ENCODE measurements at regions not wholly inside any gene's neighbourhood (a gene's known extent, or its start where the extent isn't known, plus 50 kb on each side); places are given as distances from the start of the nearest gene placed in this dataset.

DNA sequence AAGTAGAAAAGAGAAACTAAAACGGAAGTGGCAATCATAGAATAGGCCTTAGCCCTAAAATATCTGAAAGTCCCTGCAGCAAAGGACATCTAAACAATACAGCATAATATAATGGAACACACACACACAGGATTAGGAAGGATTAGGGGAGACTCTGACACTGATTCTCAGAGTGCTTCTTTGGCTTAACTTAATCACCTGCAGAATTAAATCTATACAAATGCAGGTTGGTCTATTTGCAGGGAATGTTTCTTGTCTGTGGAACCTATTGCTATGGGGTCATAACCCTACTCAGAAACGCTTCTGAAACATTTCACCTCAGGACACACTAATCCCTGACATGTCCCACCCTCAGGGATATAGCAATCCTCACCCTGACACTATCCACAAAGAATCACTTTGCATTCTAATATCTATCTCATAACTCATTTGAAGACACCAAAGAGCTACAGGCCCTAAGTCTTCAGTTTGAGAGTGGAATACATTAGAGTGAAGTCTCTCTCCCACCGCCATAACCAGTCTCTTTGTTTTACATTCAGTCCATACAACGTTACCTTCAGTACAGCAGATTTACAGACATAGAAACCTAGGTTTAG is 1041.2 kb downstream of the TUSC7 start:
- no peak for DNase-seq (ENCODE audit: low read depth in 2 of 2)

DNA sequence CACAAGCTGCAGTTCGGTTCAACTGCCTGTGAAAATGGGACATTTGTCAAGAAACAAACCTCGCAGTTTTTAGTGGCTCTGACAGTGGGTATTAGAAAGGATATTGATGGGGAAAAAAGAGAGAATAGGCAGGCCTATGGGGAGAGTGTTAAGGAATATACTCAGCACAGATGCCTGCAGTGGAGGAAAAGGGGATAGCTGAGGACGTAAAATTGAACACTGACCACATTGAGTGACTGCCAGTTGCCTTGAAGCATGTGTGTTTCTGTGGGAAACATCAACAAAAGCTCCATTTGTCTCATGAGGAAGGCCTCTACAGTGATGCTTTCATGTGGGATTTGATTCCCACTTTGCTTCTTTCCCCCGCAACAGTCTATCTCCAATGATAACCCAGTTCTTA is 1042.1 kb downstream of the TUSC7 start:
- no peak for DNase-seq (ENCODE audit: low read depth in 2 of 2)

DNA sequence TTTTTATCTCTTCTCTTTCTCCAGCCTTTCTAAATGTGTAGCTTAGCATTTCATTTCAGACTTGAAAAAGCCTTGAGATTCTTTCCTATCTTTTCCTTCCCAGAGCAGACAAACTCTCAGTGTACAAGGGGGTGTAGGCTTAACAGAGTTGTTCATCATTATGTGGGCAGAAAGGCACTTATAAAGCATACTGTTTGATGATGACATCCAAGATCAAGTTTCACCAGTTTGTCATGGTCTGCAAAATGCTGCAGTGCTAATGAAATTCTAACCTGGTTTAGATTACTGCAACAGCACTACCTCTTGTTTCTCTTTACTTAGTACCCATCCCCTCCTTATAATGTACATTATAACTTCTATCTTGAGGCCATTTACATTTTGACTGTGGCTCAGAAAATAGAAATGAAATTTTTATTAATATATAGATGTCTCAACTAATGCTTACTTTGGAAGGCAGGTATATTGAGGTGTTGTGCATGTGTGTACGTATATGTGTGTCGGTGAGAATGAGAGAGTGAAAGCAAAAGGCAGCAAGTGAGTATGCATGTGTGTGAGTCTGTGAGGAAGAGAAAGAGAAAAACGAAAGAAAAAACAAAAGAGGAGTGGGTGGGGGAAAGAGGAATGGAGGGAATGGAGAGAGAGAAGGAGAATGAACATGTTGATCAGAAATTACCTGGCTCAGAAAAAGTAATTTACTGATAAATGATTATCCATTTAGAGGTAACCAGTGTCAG is 1043.6 kb downstream of the TUSC7 start:
- no peak for DNase-seq (ENCODE audit: low read depth in 2 of 2)

GRCh38 chr3:117754058-117754457 is 1044.5 kb downstream of the TUSC7 start:
- no peak for DNase-seq (ENCODE audit: low read depth in 2 of 2)

DNA sequence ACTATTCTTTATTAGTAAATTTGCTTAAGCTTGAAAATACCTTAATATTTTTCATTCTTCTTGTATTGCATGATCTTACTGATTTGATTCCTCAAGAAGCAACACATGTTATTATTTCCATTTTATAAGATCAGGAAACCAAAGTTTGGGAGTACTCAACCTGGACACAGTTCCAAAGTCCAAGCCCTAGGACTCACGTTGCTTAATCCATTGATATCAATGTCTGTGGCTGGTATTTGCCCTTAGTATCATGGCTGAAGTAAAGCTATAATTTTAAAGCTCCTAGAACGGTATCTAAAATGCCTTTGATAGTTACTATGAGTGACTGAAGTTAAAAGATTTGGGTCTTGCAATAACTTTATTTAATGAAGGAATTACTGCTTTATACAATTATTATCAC is 1045.3 kb downstream of the TUSC7 start:
- DNase-seq (ENCODE audit: low read depth in 2 of 2), result no peak

DNA sequence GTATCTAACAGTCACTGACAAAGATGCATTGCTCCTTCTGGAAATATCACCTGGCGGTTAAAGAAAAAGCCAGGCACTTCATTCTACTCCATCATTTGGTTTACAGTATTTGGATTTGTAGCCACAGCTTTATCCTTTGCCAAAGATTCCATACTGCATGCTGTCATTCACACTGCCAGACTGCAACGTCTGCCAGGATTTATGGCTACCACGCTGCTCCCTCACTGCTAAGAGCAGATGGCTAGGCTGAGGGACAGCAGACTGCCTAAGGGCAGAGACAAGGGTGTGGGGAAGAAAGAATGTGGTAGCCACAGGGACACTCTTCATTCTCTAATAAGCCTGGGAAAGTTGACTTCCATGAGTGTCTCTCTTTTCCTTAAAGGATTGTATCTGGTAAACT is 1047.0 kb downstream of the TUSC7 start:
- no peak for DNase-seq (ENCODE audit: low read depth in 2 of 2)

DNA sequence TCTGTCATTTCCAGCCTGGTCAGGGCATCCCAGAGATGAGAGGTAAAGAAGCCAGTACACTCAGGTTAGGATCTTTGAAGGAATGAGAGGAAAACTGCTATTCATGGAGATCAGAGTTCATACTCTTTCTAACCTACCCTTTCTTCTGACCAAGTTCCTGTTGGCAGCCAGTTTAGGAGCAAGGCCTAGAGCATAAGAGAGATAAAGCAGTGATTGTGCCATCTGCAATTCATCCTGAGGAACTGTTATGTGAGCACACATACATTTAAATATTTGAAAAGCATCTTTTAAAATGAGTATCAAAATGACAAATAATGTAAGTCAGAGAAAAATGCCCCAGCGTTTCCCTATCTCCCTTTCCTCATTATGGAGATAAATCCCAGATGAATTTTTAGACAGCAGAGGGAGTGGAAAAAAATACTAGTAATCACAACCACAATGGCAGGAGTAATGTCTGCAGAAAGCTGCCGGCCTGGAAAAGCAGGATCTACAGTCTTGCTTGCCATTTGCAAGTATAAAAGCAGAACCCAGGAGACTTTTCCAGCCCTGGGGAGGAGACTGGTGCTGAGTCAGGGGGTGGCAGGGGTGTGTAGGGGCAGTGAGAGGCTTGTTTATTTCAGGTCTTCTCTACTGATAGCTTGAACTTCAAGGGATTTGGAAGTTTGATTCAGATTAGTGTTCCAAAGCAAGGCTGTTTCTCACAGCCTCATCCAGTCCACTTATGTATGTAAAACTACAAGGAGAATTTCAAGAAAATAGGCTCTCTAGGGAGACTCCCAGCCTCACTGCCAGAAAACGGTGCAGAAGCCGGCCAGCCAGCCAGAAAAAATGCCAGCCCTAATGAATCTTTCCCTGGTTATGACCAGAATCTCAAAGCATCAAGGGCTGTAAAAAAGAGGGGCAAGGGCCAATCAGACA is 1052.4 kb downstream of the TUSC7 start:
- no peak for DNase-seq (ENCODE audit: low read depth in 2 of 2)

DNA sequence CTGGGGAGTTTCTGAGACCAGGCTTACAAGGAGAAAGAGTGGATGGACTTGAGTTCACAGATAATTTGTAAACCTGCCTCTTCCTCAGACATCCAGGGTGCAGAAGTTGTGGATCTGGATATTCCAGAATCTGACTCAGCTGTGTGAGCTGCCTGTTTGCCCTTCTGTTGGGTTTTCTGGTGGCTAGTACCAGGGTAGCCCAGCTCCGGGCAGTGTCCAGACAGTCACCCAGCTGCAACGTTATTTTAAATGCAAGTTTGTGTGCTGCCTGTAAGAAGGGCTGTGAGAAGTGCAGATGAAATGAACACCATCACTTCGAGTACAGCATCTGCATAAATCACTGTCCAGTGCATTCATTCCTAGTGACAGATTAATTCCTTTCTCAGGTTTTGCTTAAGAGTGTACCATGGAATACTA is 1053.0 kb downstream of the TUSC7 start:
- no peak for DNase-seq (ENCODE audit: low read depth in 2 of 2)

GRCh38 chr3:117763561-117763960 is 1054.0 kb downstream of the TUSC7 start:
- no peak for DNase-seq (ENCODE audit: low read depth in 2 of 2)

DNA sequence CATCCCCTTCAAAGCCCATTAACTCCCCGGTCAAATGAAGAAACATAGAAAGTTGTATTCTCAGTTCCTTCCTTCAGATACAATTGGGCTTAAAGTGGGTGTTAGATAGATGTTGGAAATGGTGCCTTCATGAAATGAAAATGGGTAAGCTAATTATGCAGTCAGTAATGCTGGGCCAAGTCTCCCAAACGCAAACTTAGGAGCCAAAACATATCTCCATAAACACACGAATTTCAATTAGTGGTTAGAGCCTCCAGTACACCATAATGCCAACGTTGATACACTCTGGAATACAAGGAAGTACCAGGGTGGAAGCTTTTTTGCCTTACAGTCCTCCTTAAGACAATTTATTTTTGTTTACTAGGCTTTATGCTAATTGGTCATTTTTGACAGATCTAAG is 1059.0 kb downstream of the TUSC7 start:
- no peak for DNase-seq (ENCODE audit: low read depth in 2 of 2)

DNA sequence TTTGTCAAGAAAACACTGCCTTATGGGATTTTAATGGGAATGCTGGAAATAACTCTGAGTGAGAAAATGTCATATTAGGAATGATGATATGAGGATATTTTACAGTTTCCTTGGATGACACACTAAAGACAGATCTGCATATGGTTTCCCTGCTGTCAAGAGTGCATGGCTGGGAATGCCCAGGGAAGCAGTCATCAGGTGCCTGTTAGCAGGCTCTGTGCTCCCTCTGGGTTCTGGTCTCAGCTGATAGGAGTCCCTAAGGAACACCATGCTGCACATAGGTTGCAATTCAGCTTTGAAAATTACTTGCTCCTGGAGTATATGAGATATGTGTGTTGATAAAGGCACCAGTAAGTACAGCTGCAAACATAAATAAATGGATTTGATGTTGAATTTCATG is 1064.6 kb downstream of the TUSC7 start:
- DNase-seq (ENCODE audit: low read depth in 2 of 2), result no peak

DNA sequence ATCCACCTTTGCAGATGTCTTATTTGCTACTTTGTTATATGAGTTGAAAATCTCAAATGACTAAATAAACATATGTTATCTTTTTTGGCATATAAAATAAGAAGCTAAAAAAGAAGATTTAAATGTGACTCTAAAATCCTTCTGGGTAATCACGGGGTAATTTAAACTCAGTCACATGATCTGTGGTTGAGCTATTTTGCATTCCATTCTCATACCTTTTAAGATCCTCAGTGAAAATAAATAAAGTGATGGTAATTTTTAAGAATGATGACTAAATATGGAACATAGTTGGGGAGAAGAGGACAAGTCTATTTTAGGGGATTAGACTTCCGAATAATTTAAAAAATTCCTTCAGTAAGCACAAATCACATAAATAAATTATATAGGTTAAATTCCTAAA is 1076.8 kb downstream of the TUSC7 start:
- no peak for DNase-seq (ENCODE audit: low read depth in 2 of 2)

GRCh38 chr3:117788061-117788460 is 1078.5 kb downstream of the TUSC7 start:
- DNase-seq (ENCODE audit: low read depth in 2 of 2), result no peak

- no peak for DNase-seq (ENCODE audit: low read depth in 2 of 2)
These were observed 1078.9 kb downstream of the TUSC7 start for GRCh38 chr3:117788506-117788905.

DNA sequence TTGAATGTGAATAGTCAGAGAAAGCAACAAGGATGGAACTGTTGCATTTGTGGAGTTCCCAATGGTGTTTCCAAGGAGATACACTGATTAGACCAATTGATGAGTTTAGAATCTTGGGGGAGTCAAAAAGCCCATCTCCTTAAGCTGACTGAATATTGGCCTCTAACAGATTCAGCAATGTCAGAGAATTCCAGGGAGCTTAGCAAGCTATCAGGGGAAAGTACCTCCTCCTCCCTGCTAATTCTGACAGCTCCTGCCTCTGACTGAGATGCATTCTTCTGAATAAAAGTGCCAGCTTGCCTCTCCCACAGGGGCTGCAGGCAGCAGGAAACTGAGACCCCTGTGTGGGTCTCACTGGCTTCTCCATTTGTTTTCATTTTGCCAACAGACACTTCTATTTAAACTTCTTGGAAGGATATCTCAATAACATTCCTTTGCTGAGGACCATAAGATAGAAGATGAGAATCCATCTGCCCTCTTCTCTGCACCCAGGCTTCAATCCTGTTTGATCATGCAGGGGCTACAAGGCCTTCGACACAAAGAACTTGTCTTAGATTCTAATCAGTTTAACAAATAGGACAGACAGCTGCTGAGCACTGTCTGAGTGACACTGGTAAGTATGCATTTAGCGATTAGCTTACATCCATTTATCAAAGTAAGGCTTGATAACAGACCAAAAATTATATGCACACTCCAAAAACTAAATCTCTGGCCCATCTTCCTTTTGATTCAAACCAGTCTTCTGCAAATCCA is 1080.8 kb downstream of the TUSC7 start:
- DNase-seq (ENCODE audit: low read depth in 2 of 2), result no peak

DNA sequence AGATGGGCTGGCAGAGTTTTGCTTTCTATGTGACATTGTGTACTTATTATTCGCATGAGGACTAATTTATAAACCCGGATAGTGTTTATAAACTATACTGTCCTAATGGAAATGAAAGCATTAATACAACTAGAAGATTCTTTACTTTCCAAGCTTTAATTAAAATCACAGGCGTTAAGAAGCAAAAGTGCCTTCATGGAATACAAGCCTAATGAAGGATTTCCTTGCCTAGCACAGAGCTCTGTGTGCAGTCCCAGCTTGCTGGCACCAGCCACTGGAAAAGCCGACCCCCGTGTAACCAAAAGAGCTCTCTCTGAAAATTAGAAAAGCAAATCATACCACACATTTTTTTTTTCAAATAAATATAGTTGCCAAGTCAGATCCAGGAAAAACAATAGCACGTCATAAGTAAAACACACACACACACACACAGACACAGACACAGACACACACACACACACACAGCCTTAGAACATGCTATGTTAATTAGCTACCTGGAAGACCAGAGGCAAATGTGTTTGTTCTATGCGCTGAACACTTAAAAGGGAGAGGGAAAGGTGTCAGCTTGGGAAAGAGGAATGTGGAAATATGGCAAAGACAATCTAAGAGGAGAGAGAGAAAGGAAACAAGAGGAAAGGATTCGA is 1084.2 kb downstream of the TUSC7 start:
- DNase-seq (ENCODE audit: low read depth in 2 of 2), result no peak

GRCh38 chr3:117798221-117798620 is 1088.6 kb downstream of the TUSC7 start:
- no peak for DNase-seq (ENCODE audit: low read depth in 2 of 2)

DNA sequence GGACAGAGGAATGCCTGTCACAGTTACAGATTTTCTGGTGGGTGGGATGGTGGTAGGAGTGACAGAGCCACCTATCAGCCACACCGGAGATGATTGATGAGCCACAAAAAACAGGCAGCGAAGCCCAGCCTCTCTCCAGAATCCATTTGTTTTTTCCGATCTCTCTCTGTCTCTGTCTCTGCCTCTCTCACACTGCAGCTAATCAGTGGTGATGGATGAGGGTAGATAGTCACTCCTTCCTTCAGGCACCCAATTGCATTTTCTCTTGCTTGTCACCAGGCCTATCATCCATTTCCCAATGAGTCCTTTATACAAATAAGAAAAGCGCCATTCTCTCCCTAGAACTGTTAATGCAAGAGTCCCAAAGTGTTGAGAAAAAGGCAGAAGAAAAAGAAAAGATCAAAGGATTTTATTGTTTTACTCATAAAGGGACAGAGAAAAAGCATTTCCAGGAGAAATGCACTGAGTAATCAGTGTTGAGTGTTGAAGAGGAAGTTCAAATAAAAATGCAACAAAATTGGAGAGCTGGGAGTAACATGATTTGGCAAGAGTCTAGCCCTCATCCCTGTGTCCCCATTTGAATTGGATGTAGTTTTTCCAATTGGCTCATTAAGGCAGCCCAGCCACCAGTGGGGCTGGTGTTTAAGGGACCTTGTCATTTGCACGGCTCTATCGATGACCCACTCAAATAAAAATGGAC is 1089.3 kb downstream of the TUSC7 start:
- DNase-seq (ENCODE audit: low read depth in 2 of 2), result no peak

GRCh38 chr3:117799387-117799735 is 1089.8 kb downstream of the TUSC7 start:
- DNase-seq (ENCODE audit: low read depth in 2 of 2), result no peak

DNA sequence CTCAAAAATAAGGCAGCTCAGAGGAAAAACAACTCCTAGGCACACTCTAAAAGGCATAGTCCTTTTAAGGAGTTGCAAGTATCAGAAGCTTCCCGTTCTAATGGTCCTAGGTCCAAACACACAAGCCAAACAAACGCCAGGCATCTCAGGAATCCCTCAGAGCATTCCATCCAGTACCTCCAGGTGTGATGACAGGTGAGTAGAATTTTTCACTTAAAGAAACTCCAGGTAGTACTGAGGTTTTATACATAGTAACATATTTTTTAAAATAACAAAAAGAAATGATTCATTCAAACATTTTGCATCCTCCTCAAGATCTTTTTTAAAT is 1092.3 kb downstream of the TUSC7 start:
- no peak for DNase-seq (ENCODE audit: low read depth in 2 of 2)

Data from lung microvascular endothelial cell (primary cell).